K562 (cell line): ENCODE measurements at regions not wholly inside any gene's neighbourhood (a gene's known extent, or its start where the extent isn't known, plus 50 kb on each side); places are given as distances from the start of the nearest gene placed in this dataset.

Experiments
- MTF1 ChIP-seq: fragments of 250-450 bp; sonication (Bioruptor Pico); IDR thresholded peaks from 2 replicates; pipeline ENCODE4 v1.9.0; 2021; ENCODE audit warnings: moderate library complexity, mild to moderate bottlenecking, inconsistent platforms, borderline replicate concordance
- ZBTB17 ChIP-seq: fragments of 450-650 bp; formaldehyde crosslinking; IDR thresholded peaks from 2 replicates; pipeline ENCODE4 v1.4.0; 2020; ENCODE audit warnings: mild to moderate bottlenecking

DNA sequence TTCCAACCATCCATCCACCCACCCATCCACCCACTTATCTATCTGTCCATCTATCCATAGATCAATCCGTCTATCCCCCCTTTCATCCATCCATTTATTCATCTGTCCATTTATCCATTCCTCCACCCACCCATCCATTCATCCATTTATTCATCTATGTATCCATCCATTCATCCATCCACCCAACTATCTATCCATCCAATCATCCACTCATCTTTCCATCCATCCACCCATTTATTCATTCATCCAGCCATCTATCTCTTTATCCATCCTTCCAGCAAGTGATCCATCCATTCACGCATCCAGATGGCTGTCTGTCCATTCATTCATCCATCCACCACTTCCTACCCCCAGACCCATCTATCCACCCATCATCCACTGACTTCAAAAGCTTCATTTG lies 84.0 kb upstream of the CD99 start:
- no peak for TF ChIP-seq MTF1 (CRISPR knock-in tag)
- TF ChIP-seq ZBTB17 (CRISPR knock-in tag), result no peak
